ENCODE measurements at regions not wholly inside any gene's neighbourhood (a gene's known extent, or its start where the extent isn't known, plus 50 kb on each side); places are given as distances from the start of the nearest gene placed in this dataset.

DNA sequence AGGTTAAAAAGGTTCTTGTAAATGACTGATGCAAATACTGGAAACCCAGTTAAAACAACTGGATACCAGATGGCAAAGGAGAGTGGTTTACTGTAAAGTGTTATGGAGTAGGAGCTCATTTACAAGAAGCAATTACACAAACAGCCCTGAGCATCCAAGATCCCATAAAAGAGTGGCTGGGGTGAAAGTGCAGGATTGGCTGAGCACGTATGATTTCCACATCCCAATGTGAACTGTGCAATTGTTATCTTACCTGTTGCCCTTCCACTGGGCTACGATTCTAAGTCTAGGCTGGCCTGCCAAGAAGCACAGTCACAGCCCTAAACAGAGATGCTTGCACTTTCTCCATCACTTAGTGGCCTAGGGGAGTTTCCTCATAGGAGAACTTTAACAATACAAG, 277.6 kb upstream of the RUNX1 start:
- Histone ChIP-seq H3K14ac (ENCODE audit: insufficient read depth, low read length) (no peak overlapping the region), H3K9ac (ENCODE audit: extremely low read depth, insufficient read length, low read length) (no peak overlapping the region), H2AFZ (ENCODE audit: low read length) (no peak overlapping the region), H3K79me1 (ENCODE audit: insufficient read depth, low read depth, low read length, poor library complexity, severe bottlenecking) (no peaks in the 10 kb centered on the region), H2BK15ac (ENCODE audit: low read depth, low read length) (no peak overlapping the region), H2AK5ac (ENCODE audit: insufficient read length, low read length) (no peak overlapping the region), H2BK20ac (ENCODE audit: low read depth, low read length, poor library complexity, severe bottlenecking) (no peak overlapping the region), H3K18ac (ENCODE audit: insufficient read length, low read depth, low read length) (no peak overlapping the region), H3K23ac (ENCODE audit: insufficient read length, low read depth, low read length) (no peak overlapping the region), H3T11ph (ENCODE audit: low read length) (no peak overlapping the region), H3K4me1 (ENCODE audit: insufficient read depth, low read length) (no peaks in the 10 kb centered on the region), H4K8ac (replicated peaks; ENCODE audit: insufficient read length, low read depth, low read length) (no peak overlapping the region), H3K27ac (ENCODE audit: insufficient read length, low read depth, low read length) (no peak overlapping the region), H2BK5ac (ENCODE audit: insufficient read length, low read length) (no peak overlapping the region), H3K9me3 (ENCODE audit: control insufficient read depth, low read depth, low read length) (no peaks in the 10 kb centered on the region), H4K20me1 (ENCODE audit: control insufficient read depth, insufficient read depth, insufficient read length) (no peaks in the 10 kb centered on the region), H3K23me2 (ENCODE audit: insufficient read length, low read depth, low read length, poor library complexity, severe bottlenecking) (no peaks in the 10 kb centered on the region), H2BK120ac (ENCODE audit: low read depth, low read length, poor library complexity, severe bottlenecking) (no peak overlapping the region), H3K79me2 (ENCODE audit: insufficient read depth, low read length) (no peaks in the 10 kb centered on the region), H2BK12ac (ENCODE audit: insufficient read length, low read depth, low read length) (no peak overlapping the region), H3K56ac (ENCODE audit: insufficient read length, low read depth, low read length) (no peak overlapping the region), H3K4ac (ENCODE audit: low read depth, low read length) (no peak overlapping the region), H3K27me3 (ENCODE audit: insufficient read depth, low read length) (no peaks in the 10 kb centered on the region), H4K5ac (ENCODE audit: insufficient read length, low read depth, low read length) (no peak overlapping the region), H4K91ac (ENCODE audit: insufficient read length, low read depth, low read length) (no peak overlapping the region), H3K4me2 (ENCODE audit: insufficient read depth, insufficient read length, low read length) (no peak overlapping the region)
- Mint-ChIP-seq H3K4me1 (no peaks in the 10 kb centered on the region), H3K9me3 (no peaks in the 10 kb centered on the region; a peak in 1 of 5 replicates), H3K36me3 (ENCODE audit: insufficient read depth in 1 of 3, low read depth in 3 of 3) (no peaks in the 10 kb centered on the region; a peak in 1 of 7 replicates), H3K27ac (no peak overlapping the region), H3K27me3 (ENCODE audit: low read depth) (no peaks in the 10 kb centered on the region; the same call in 1 of the 2 replicates), H3K4me3 (no peak overlapping the region)
- TF ChIP-seq CTCF (conservative IDR thresholded peaks at IDR 0.05), result no peak
- no CpG with 5 or more reads among the region's 2 CpGs for WGBS (ENCODE audit: extremely low coverage, insufficient read length, low lambda C conversion rate)
- DNase-seq, result no peak

Measured in H9 (cell line).